Activated T-cell treated with anti-CD3 and anti-CD28 coated beads for 24 hours (primary cell): ENCODE measurements at regions not wholly inside any gene's neighbourhood (a gene's known extent, or its start where the extent isn't known, plus 50 kb on each side); places are given as distances from the start of the nearest gene placed in this dataset.
"Not testable (repeated sequence)": the region's sequence is repeated elsewhere in the genome, so short reads cannot be mapped to it uniquely, and the experiment has no call there.

ENCODE experiments used
- DNase-seq: peaks from one replicate; pipeline ENCODE4 v3.0.0-alpha.2; 2020; ENCODE audit warnings: low read depth

DNA sequence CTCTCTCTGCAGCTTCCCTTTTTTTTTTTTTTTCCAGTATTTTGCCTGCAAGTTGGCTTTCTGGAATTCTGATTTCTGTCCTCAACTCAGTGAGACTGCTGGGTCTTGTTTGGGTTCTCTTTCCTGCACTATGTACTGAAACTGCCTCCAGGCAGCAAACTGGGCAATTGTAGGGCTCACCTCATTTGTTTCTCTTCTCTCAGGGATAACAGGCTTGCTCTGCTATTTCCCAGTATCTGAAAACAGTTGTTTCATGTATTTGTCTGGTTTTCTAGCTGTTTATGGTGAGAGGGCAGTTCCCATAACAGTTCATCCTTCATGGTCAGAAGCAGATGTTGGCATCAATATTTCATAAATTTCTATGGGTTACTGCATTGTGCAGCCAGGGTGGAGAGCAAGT, 206.0 kb downstream of the CYRIA start:
- DNase-seq = no peak

DNA sequence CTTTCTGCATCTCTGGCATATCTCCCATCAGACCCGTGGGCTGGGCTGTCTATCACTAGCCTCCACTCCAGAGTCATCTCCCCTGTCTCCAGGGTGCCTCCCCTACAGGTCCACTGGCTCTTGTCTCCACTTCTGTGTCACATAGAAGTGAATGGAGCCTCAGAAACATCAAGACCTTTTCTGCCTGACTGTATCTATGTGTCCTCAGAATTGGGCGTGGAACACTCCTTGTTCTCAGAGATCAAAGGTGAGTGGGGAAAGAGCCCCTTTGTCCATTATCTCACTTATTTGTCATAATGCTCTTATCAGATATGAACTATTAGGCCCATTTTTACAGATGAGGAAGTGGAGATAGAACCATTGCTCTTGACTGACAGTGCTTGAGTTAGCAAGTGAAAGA, 211.0 kb downstream of the CYRIA start:
- DNase-seq = no peak

DNA sequence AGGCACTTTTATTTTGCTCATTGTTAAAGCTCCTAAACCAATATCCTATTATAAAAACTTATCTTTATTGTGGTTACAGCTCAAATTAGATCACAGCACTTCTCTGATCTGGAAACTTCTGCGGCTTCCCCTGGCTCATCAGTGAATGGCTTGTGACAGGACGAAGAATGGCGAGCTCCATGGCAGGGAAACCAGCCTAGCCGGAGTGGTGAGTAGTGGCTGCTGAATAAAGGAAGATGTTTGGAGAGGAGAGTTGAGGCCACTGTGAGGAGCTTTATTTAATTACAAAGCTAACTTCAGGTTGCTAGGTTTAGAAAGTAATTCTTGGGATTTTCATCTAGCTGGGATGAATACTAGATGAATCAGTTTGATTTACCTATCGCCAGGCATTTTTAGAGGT, 213.5 kb downstream of the CYRIA start:
- DNase-seq = no peak

DNA sequence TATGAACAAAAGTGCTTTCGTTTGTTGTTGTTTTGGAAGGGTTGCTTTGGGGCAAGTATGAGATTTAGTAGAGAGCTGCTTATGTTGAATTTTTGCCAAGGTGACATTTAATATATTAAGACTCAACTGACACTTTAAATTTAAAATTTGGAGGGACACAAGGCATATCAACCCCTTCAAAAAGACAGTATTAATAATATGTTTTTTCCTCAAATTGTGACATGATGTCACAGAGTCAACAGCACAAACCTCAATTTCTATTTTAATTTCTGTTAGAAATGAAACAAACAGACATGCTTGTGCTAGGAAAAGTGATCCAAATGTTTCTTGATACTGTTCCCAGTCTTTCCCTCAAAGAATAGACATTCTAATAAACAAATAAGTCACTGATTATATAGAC, 218.9 kb downstream of the CYRIA start:
- DNase-seq = no peak

DNA sequence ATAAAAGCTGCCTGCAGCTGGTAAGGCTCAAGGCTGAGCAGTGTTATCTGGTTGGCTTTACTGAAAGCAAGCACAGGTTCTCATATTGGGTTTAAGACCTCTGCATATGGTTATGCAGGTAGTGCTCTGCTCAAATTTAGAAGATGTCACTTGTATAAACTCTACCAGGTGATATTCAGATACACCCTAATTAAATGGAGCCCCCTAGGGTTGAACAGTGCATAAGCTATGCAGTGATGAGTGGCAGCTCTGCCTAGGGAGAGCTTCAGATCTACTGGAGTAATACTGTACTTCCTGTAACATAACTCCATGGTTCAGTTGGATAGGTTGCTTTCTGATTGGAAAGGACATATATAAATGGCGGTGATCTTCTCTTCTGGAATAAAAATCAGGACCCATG, 222.7 kb downstream of the CYRIA start:
- no peak for DNase-seq

DNA sequence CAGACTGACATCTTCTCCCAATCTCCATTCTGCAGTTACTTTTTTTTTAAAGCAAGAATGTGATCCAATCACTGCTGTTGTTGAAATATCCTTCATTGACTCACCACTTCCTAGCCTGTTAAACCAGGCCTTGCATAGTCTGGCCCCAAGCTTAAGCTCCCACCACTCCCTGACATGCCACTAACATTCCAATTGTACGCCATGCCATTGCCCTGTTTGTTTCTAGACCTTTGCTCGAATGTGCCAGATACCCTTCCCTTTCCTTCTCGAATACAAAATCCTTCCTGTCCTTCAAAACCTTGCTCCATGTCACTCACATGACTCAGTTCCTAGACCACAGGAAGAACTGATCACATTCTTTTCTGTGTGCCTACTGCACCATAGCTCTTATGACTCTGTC, 224.2 kb downstream of the CYRIA start:
- no peak for DNase-seq

DNA sequence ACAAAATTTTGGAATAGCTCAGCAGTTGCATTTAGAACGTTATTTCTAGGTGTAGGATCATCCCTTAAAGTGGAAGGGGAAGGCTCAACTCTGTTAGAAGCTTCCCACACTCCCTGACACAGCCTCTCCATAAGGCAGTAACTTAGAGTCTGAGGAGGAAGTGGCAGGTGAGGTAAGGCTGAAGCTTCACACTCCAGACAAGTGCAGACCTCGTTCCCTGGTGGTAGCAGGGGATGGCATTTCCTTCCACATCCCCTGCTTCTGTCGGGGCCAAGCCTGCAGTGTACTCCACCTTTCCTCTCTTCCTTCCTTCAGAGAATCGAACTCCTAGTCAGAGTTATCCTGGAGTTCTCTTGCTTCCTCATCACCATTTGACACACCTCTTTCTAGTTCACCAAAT, 224.7 kb downstream of the CYRIA start:
- DNase-seq = no peak

DNA sequence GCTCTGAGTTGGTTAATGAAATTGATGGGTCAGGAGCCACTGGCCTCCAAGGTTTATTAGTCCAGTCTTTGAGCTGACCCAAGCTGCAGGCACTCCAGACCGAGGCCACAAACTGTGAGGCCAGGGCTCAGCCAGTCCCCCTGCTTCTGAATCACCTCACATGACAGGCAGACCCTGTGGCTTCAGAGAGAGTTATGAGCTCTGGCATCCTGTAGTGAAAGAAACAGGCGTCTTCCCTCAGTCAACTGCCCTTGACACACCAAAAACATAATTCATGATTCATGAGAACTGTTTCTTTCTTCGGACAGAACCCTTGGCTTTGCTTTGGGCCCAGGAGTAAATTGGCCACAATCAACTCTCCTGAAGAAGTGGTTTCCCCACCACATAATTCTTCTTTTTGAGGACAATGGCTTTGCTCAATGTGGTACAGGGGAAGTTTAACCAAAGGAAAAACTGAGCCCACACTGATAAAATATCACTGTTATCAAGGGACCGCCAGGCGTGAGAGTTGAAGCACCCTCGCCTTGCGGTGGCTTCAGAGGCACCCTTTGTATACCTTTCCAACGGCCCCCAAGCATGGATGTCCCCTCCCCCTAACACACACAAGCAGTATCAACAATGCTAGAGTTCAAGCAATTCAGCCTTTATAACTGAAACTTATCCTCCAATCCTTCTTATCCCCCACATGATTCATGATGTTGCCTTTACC, 226.9 kb downstream of the CYRIA start:
- no peak for DNase-seq

DNA sequence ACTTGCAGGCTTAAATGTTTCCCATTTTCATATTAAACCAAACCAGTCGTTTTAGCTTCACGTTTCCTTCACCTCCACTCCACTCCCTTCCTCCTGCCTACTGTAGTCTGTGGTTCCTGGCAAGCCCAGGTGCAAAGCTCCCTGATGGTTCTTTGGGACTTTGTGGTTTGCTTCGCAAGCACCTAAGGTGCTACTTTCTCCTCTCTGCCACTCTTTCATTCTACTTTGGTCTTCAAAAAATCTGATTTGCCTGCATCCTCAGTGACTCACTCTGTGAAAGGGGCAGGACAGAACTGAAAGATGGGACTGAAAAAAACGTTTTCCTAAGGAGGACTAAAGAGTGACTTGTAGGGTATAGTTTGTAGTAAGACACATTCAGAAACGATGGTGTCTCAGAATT, 228.4 kb downstream of the CYRIA start:
- no peak for DNase-seq

DNA sequence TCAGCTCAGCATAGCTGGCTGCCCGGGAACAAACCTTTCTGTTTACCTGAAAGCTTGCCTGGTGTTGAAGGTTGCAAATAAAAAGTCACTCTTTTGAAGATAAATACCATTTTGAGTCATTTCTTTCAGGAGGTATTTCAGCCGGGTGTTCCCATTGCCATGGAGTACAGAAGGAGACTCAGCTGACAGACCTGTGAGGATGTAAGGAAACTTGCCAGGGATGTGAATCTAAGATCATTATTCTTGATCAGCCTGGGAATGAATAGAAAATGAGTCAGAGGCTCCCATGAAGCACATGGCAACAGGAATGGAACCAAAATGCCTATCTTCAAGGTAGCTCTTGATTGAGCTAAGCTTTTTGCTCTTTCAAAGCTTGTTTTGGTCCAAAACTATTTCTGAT, 231.2 kb downstream of the CYRIA start:
- DNase-seq = no peak

DNA sequence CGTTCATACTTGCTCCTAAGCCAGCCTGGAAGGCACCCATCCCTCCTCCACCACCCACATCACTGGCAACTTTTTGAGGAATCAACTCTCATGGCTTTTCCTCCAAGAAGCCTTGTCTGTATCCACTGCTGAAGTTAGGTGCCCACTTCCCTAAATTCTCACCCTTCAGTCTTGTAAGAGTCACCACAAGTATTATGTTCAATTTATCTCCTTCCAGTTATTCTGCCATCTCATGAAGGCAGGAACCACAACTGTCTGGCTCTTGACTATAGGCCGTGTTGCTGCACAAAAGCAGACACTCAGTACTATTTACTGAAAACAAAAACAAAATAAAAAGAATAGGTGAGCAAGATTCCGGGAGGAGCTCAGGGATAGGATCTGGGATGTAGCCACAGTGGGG, 234.8 kb downstream of the CYRIA start:
- no peak for DNase-seq

DNA sequence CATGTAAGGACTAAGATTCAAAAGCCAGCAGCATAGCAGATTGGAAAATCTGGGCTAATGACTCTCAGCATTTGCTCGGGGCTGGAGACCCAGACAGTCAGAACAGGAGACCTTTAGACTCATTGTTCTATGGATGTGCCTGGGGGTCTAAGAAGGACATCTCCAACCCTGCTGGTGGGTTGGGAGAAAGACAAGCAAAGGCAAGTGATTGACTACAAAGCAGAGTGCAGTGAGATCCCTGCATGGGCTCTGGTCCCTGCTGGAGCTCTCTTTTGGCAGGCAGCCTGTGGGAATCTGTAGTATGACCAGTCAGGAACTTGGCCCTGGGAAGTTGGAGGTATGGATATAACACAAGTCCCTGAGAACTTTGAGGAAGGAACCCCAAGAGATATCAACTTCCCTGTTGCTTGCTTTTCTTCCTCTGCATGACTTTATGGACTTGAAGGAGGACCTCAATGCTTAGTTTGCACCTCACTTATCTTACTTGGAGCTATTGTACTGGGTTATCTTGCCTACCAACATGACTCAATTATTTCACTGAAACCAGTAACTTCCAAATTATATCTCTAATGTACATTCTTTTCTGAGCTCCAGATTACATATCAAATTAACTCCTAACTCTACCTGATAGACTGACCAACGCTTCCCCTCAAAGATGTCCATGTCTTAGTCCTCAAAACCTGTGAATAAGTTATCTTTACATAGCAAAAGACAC, 236.0 kb downstream of the CYRIA start:
- no peak for DNase-seq

DNA sequence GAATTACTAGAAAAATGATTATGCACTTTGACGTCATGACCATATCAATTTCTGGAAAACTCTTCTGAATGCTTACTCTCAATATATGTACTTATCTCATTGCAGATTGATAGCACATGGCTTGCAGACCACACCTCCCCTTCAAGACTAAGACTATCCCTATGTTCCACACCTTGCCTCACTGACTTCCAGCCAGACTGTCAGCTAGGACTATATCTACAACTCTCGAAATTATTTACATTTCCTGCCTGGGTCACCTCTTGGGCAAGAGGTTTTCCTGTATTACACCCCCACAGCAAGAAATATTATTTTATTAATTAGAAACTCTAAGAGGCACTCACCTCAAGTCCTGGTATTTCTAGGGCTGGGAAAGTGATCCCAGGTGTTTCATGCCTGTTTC, 236.6 kb downstream of the CYRIA start:
- DNase-seq = no peak

DNA sequence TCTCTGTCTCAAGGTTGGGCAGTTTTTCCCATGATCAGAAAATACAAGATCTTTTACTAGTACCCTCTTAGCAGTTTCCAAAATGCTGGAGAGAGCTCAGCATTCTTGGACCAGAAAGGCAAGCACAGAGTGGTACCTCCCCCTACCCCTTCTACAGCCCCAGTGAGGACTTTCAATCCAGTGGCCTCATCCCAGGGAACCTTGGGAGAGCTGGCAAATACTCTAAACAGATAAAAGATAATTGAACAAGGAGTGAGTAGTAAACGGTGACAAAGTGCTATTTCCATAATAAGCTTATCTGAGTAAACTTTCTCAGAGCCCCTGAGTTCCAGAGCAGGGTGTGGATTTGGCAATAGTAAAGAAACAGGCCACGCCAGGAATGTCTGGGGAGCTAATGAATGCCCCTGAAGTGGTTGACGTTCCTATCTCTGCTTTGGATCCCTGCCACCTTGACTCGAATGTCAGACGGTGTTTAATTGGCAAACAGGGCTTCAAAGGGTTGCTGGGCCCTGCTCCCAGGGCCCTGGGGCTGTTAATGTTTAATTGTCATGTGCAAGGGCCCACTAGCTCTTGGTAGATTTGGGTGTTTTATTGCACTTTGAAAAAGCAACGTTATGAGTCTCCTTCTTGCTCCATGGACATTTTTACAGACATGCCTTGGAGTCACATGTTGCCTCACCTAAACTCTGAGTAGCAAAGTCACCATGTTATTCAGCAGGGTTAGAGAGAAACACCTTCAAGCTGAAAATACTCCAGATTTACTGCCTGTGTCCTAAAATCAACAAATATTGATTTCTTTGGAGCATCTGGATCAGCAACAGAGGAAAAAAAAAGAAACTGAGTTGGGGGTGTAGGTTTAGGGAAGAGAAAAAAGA, 239.9 kb downstream of the CYRIA start:
- DNase-seq = no peak

DNA sequence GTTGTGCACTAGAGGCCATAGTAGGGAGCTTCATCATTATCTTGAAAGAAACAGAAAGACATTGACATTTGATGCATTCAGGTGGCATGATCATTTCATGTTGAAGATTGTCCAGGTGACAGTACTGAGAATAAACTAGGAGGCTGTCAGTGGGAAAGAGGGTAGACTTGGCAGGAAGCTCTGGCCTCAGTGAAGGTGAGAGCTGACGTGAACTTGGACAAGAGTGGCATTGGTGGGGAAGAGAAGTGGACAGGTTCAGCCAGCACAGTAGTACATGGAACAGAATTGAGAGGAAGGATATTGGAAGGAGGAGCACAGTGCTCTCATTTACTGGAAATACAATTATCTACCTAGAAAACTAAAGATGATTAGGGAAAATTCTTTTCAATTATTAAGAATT, 245.2 kb downstream of the CYRIA start:
- no peak for DNase-seq

DNA sequence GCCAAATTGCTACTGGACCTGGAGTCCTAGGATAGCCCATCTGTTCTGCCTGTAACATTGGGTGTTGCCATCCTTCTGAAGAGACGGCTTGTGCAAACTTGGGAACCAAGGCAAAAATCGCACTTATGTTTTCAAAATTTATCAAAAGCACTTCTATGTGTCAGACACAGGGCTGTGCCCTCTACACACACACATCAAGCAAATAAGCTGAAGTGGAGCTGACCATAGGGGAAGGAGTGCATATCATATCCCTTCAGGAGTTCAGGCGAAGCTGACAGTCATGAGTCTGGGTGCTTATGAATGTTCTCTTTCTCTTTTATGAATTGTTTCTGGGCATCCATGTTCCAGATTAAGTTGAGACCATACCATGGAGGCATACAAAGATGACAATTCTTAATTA, 247.9 kb downstream of the CYRIA start:
- DNase-seq = no peak

DNA sequence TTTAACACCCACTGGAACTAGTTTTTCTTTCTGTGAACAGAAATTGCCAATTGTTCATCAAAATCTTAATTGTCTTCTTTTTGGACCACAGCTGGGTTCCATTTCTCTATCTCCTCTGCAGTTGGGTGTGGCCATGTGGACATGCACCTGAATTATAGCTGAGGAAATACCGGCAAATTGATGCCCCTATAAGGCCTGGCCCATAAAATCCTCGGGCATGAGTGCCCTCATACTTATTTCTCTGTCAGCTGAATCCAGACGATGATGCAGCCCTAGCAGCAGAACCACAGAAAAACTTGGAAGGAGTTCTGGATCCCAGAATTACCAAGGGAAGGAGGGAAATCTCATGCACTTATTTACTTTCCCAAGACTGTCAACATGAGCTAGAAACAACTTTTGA, 249.0 kb downstream of the CYRIA start:
- DNase-seq = no peak

DNA sequence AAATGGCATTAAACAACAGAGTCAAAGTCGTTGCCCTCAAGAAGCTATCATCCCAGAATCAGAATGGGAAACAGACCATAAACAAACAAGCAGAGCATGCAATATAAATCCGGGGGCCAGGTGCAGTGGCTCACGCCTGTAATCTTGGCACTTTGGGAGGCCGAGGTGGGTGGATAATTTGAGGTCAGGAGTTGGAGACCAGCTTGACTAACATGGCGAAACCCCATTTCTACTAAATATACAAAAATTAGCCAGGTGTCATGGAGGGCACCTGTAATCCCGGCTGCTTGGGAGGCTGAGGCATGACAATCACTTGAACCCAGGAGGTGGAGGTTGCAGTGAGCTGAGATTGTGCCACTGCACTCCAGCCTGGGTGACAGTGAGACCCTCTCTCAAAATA, 249.8 kb downstream of the CYRIA start:
- not testable (repeated sequence) for DNase-seq

DNA sequence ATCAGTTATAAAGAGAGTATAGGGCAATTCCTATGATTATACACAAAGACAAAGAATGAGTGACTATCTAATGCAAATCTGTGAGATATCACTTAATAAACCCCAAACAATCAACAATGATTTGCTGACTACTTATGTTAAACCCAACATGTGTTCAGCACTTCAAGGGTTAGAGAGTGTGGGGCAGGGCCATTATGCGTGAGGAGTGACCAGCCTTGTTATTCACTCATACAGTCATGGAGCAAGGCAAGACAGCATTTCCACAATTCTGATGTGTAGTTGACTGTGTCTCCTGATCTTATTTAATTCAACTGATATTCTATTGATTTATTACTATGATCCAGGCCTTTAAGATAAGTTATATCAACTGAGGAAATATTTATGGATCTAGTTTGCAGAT, 251.7 kb downstream of the CYRIA start:
- no peak for DNase-seq

DNA sequence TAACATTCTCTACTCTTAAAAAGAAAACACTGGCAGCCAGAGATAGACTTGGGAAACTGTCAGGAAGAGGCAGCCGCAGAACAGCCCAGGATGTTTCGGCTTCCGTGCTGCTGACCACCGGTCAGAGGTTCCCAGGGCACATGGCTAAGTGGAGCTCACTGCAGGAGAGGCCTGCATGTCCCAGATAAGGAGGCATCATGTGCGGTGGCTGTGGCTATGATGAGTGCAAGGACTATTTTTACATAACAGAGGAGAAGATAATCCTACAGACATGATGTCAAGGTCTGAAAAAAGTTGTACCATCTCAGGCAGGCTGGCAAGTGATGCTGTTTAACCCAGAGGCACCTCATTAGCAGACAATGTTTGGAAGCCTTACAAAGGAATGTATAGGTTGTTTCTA, 252.3 kb downstream of the CYRIA start:
- DNase-seq = no peak

DNA sequence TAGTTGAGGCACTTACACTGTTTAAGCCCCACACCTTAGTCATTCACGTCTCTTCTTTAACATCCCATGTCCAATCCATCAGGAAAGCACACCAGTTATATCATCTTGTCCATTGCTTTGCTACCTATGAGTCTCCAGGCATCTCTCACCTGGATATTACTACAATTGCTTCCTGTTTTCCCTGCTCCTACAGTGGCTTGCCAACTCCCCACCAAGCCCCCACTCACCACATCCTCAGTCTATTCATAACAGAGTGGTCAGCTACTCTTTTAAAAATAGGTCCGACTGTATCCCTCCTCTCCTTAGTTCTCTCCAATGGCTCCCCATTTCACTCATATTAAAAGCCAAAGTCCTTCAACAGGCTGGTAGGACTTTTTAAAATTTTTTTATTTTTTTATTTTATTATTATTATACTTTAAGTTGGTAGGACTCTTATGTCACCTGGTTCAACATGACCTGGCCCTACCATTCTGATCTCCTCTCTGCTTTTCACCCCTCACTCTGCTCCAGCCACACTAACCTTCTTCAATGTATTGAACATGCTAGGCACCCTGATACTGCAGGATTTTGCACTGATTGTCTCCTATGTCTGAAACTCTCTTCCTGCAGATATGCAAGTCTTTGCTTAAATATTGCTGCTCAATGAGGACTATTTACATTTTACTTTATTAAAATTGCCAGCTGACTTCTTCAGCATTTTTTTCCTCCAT, 253.2 kb downstream of the CYRIA start:
- no peak for DNase-seq

DNA sequence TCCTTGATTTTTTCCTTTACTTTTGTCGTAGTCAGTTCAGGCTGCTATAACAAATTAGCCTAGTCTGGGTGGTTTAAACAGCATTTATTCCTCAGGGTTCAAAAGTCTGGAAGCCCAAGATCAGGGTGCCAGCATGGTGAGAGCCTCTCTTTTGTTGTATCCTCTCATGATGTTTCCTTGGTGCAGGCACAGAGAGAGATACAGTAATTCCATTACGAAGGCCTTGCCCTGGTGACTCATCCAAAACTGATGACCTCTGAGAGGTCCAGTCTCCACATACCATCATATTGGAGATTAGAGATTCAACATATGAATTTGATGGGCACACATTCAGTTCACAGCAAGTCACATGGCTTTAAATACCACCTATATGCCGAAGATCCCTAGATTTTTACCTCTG, 253.8 kb downstream of the CYRIA start:
- DNase-seq = no peak
